ENCODE measurements at regions not wholly inside any gene's neighbourhood (a gene's known extent, or its start where the extent isn't known, plus 50 kb on each side); places are given as distances from the start of the nearest gene placed in this dataset.

GRCh38 chr6:99137314-99137713, 189.6 kb upstream of the FBXL4 start:
- Mint-ChIP-seq H3K27ac (ENCODE audit: low read depth, unreplicated experiment) (no peak overlapping the region), H3K27me3 (ENCODE audit: insufficient read depth, unreplicated experiment) (peaks cover 44% of the 10 kb centered on the region), H3K36me3 (ENCODE audit: insufficient read depth, unreplicated experiment) (no peaks in the 10 kb centered on the region), H3K4me1 (ENCODE audit: insufficient read depth, unreplicated experiment) (no peaks in the 10 kb centered on the region), H3K9me3 (ENCODE audit: unreplicated experiment) (no peaks in the 10 kb centered on the region), H3K4me3 (ENCODE audit: unreplicated experiment) (no peak overlapping the region)
- no TSS peak for BruUV-seq (replicated peaks)
- no peak for TF ChIP-seq CTCF (IDR thresholded peaks at IDR 0.05; ENCODE audit: unreplicated experiment)
- intact Hi-C loops (cut with micrococcal nuclease): no loop called here
- ChIA-PET CTCF (interaction anchor here (1.5 kb wide), 1 partner anchor 18 kb away, joined by 3 read pairs; no protein-coding TSS in a partner anchor), POLR2A (no interaction called here)
- no peak for DNase-seq (ENCODE audit: unreplicated experiment)

- CTCF ChIA-PET: no interaction called here
- H3K4me3 Mint-ChIP-seq (ENCODE audit: unreplicated experiment): no peak overlapping the region
- TF ChIP-seq CTCF (IDR thresholded peaks at IDR 0.05; ENCODE audit: unreplicated experiment): no peak
- no peaks in the 10 kb centered on the region for H3K36me3 Mint-ChIP-seq (ENCODE audit: insufficient read depth, unreplicated experiment)
- H3K9me3 Mint-ChIP-seq (ENCODE audit: unreplicated experiment): no peaks in the 10 kb centered on the region
- H3K4me1 Mint-ChIP-seq (ENCODE audit: insufficient read depth, unreplicated experiment): no peaks in the 10 kb centered on the region
- H3K27me3 Mint-ChIP-seq (ENCODE audit: insufficient read depth, unreplicated experiment): peaks cover 48% of the 10 kb centered on the region
- no TSS peak for BruUV-seq (replicated peaks)
- H3K27ac Mint-ChIP-seq (ENCODE audit: low read depth, unreplicated experiment): no peak overlapping the region
- no peak for DNase-seq (ENCODE audit: unreplicated experiment)
- intact Hi-C loops (cut with micrococcal nuclease): no loop called here
- POLR2A ChIA-PET: no interaction called here
Measured at GRCh38 chr6:99136488-99136887, 188.7 kb upstream of the FBXL4 start.

- Mint-ChIP-seq H3K4me3 (ENCODE audit: unreplicated experiment) (no peak overlapping the region), H3K27ac (ENCODE audit: low read depth, unreplicated experiment) (no peak overlapping the region), H3K4me1 (ENCODE audit: insufficient read depth, unreplicated experiment) (no peaks in the 10 kb centered on the region), H3K36me3 (ENCODE audit: insufficient read depth, unreplicated experiment) (no peaks in the 10 kb centered on the region), H3K9me3 (ENCODE audit: unreplicated experiment) (no peaks in the 10 kb centered on the region), H3K27me3 (ENCODE audit: insufficient read depth, unreplicated experiment) (peaks cover 54% of the 10 kb centered on the region)
- no peak for TF ChIP-seq CTCF (IDR thresholded peaks at IDR 0.05; ENCODE audit: unreplicated experiment)
- ChIA-PET POLR2A (no interaction called here), CTCF (interaction anchor here (1.0 to 1.5 kb wide), 3 partner anchors 13 to 112 kb away, joined by 3 to 4 read pairs (median 4); no protein-coding TSS in a partner anchor)
- no peak for DNase-seq (ENCODE audit: unreplicated experiment)
- no TSS peak for BruUV-seq (replicated peaks)
- intact Hi-C loops (cut with micrococcal nuclease): no loop called here
Measured at GRCh38 chr6:99132026-99132635, 184.4 kb upstream of the FBXL4 start.

- DNase-seq (ENCODE audit: unreplicated experiment): no peak
- Mint-ChIP-seq H3K27ac (ENCODE audit: low read depth, unreplicated experiment) (no peak overlapping the region), H3K9me3 (ENCODE audit: unreplicated experiment) (no peaks in the 10 kb centered on the region), H3K27me3 (ENCODE audit: insufficient read depth, unreplicated experiment) (peaks cover 47% of the 10 kb centered on the region), H3K36me3 (ENCODE audit: insufficient read depth, unreplicated experiment) (no peaks in the 10 kb centered on the region), H3K4me3 (ENCODE audit: unreplicated experiment) (no peak overlapping the region), H3K4me1 (ENCODE audit: insufficient read depth, unreplicated experiment) (no peaks in the 10 kb centered on the region)
- ChIA-PET POLR2A (no interaction called here), CTCF (interaction anchor here (1.0 kb wide), 2 partner anchors 12 to 110 kb away, joined by 3 to 4 read pairs; no protein-coding TSS in a partner anchor)
- no TSS peak for BruUV-seq (replicated peaks)
- intact Hi-C loops (cut with micrococcal nuclease): no loop called here
- TF ChIP-seq CTCF (IDR thresholded peaks at IDR 0.05; ENCODE audit: unreplicated experiment): no peak
Measured at GRCh38 chr6:99130897-99131873, 183.4 kb upstream of the FBXL4 start.

All from MCF 10A (cell line).